ENCODE measurements at regions not wholly inside any gene's neighbourhood (a gene's known extent, or its start where the extent isn't known, plus 50 kb on each side); places are given as distances from the start of the nearest gene placed in this dataset.

DNA sequence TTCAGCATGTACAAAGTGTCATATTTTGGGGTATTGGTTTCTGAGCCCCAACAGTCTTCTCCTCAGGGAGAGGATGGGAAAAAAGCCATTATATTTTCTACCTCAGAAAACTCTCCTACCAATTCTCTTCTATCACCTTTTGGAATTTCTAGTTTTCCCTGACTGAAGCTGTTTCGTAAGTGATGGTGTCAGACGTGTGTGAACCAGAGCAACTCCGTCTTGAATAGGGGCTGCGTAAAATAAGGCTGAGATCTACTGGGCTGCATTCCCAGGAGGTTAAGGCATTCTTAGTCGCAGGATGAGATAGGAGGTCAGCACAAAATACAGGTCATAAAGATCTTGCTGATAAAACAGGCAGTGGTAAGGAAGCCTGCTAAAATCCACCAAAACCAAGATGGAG, 197.3 kb upstream of the C9orf72 start:
- TF ChIP-seq, protein P1, sequence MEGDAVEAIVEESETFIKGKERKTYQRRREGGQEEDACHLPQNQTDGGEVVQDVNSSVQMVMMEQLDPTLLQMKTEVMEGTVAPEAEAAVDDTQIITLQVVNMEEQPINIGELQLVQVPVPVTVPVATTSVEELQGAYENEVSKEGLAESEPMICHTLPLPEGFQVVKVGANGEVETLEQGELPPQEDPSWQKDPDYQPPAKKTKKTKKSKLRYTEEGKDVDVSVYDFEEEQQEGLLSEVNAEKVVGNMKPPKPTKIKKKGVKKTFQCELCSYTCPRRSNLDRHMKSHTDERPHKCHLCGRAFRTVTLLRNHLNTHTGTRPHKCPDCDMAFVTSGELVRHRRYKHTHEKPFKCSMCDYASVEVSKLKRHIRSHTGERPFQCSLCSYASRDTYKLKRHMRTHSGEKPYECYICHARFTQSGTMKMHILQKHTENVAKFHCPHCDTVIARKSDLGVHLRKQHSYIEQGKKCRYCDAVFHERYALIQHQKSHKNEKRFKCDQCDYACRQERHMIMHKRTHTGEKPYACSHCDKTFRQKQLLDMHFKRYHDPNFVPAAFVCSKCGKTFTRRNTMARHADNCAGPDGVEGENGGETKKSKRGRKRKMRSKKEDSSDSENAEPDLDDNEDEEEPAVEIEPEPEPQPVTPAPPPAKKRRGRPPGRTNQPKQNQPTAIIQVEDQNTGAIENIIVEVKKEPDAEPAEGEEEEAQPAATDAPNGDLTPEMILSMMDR (IDR thresholded peaks at IDR 0.05; ENCODE audit: low read depth, low read length) = no peak
- TF ChIP-seq EZH2phosphoT487 (IDR thresholded peaks at IDR 0.05; ENCODE audit: low read depth) = no peak
